K562 (cell line): ENCODE measurements at regions not wholly inside any gene's neighbourhood (a gene's known extent, or its start where the extent isn't known, plus 50 kb on each side); places are given as distances from the start of the nearest gene placed in this dataset.

ENCODE experiments used
- ATAC-seq: fragments of 200-7000 bp; cut with Tn5 transposase; 3 replicates; pipeline ENCODE4 v1.9.1; 2020; ENCODE audit warnings: moderate library complexity
- BruUV-seq: library from RNA; stranded (reverse); fragments of 400-500 nt; replicated peaks from 2 replicates; lab custom pipeline; 2021; lab: Mats Ljungman, UMichigan
- CTCF ChIA-PET: fragments of 300-600 bp; formaldehyde crosslinking; extraction: SDS; loops from one replicate; lab custom pipeline; 2021; ENCODE audit warnings: low intra/inter-chr PET ratio; lab: Yijun Ruan, JAX
- POLR2A ChIA-PET: fragments of 300-600, 350-650 bp; sonication (Branson Sonifier 250); formaldehyde crosslinking; extraction: SDS; loops from one replicate; lab custom pipeline; 2021; ENCODE audit warnings: antibody characterized with exemption, inconsistent platforms; lab: Yijun Ruan, JAX
- DNase-seq, 4 experiments: peaks; one replicate each; pipeline versions ENCODE4 v3.0.0 to v3.0.0-alpha.2; 2011 to 2018; ENCODE audit warnings: low spot score in 3 of 4, mixed read lengths in 3 of 4; ENCODE audit errors: extremely low read depth in 1 of 4
- FAIRE-seq: peaks from 2 replicates; lab custom pipeline; 2011; peaks lifted over from hg19 to GRCh38; lab: Jason Lieb, UNC
- H2AFZ ChIP-seq: 2 replicates; pipeline ENCODE4 v1.6.0; 2011; ENCODE audit warnings: low read depth, low read length, control low read depth, inconsistent platforms
- H3K27ac ChIP-seq: fragments of 200-600 bp; 3 replicates; pipeline ENCODE4 v1.8.0; 2011; ENCODE audit warnings: low read depth, mild to moderate bottlenecking, control low read depth, inconsistent platforms, low read length, moderate library complexity, mixed read lengths; ENCODE audit errors: extremely low read depth
- H3K27me3 ChIP-seq, 2 experiments: fragments of 300-600 bp in 1 of 2; 2 replicates in 1 of 2; 3 replicates in 1 of 2; pipeline versions ENCODE4 v1.6.0 to v1.8.0; 2011; ENCODE audit warnings: inconsistent platforms in 2 of 2, low read length in 2 of 2, mild to moderate bottlenecking in 1 of 2, mixed read lengths in 1 of 2, moderate library complexity in 1 of 2; ENCODE audit not compliant: control insufficient read depth in 2 of 2, insufficient read depth in 2 of 2
- H3K36me3 ChIP-seq: fragments of 300-600 bp; 3 replicates; pipeline ENCODE4 v1.8.0; 2011; ENCODE audit warnings: mild to moderate bottlenecking, low read length, inconsistent platforms; ENCODE audit not compliant: control insufficient read depth, insufficient read depth
- H3K4me1 ChIP-seq, 2 experiments: fragments of 200-600 bp in 1 of 2; replicated peaks in 1 of 2; 2 replicates in 1 of 2; 3 replicates in 1 of 2; pipeline versions ENCODE4 v1.5.1 to v1.8.0; 2011; ENCODE audit warnings: inconsistent platforms in 2 of 2, low read length in 2 of 2, mild to moderate bottlenecking in 1 of 2, mixed read lengths in 1 of 2, moderate library complexity in 1 of 2; ENCODE audit not compliant: control insufficient read depth in 2 of 2, insufficient read depth in 2 of 2
- H3K4me2 ChIP-seq: 2 replicates; pipeline ENCODE4 v1.6.1; 2011; ENCODE audit warnings: low read length, control low read depth, inconsistent platforms, mixed read lengths; ENCODE audit not compliant: insufficient read depth
- H3K4me3 ChIP-seq: fragments of 200-600 bp; sonication (generic), shearing (Covaris generic); 2 replicates; pipeline ENCODE4 v1.5.1; 2016; ENCODE audit warnings: control low read depth, inconsistent platforms
- H3K79me2 ChIP-seq: fragments of 200-600 bp; 3 replicates; pipeline ENCODE4 v1.8.0; 2011; ENCODE audit warnings: low read length, inconsistent platforms; ENCODE audit not compliant: control insufficient read depth, insufficient read depth
- H3K9ac ChIP-seq, 2 experiments: 2 replicates each; pipeline versions ENCODE4 v1.6.0 to v1.6.1; 2011; ENCODE audit warnings: low read depth in 2 of 2, low read length in 2 of 2, control low read depth in 1 of 2, inconsistent platforms in 1 of 2, mild to moderate bottlenecking in 1 of 2, mixed read lengths in 1 of 2; ENCODE audit not compliant: insufficient read depth in 1 of 2
- H3K9me1 ChIP-seq: one replicate; pipeline ENCODE4 v1.6.0; 2011; ENCODE audit warnings: inconsistent platforms, mild to moderate bottlenecking, low read length, moderate library complexity; ENCODE audit not compliant: control insufficient read depth, insufficient read depth
- H3K9me3 ChIP-seq: replicated peaks from 2 replicates; pipeline ENCODE4 v1.5.1; 2011; ENCODE audit warnings: low read depth, low read length, inconsistent platforms; ENCODE audit not compliant: control insufficient read depth, insufficient read depth
- H4K20me1 ChIP-seq: replicated peaks from 2 replicates; pipeline ENCODE4 v1.6.1; 2011; ENCODE audit warnings: low read length, inconsistent platforms, mixed read lengths; ENCODE audit not compliant: control insufficient read depth, insufficient read depth
- DMBX1 ChIP-seq: fragments of 250-450 bp; sonication (Bioruptor Pico); IDR thresholded peaks from 2 replicates; pipeline ENCODE4 v1.8.0; 2022; ENCODE audit warnings: inconsistent platforms, mild to moderate bottlenecking, moderate library complexity, borderline replicate concordance
- PHB2 ChIP-seq: fragments of 450-650 bp; IDR thresholded peaks from 2 replicates; pipeline ENCODE4 v1.6.1; 2017; ENCODE audit warnings: low read depth
- ZFP1 ChIP-seq: fragments of 450-650 bp; formaldehyde crosslinking; IDR thresholded peaks from 2 replicates; pipeline ENCODE4 v1.4.0; 2020; ENCODE audit warnings: mild to moderate bottlenecking, mixed read lengths
- ZNF165 ChIP-seq: fragments of 250-450 bp; sonication (Bioruptor Pico); IDR thresholded peaks from 2 replicates; pipeline ENCODE4 v1.4.0; 2020; ENCODE audit warnings: borderline replicate concordance
- ZNF57 ChIP-seq: fragments of 450-650 bp; formaldehyde crosslinking; IDR thresholded peaks from 2 replicates; pipeline ENCODE4 v1.4.0; 2020; ENCODE audit warnings: mild to moderate bottlenecking, moderate library complexity
- ZNF592 ChIP-seq: fragments of 450-650 bp; IDR thresholded peaks from 2 replicates; pipeline ENCODE4 v1.6.1; 2017; ENCODE audit warnings: antibody characterized with exemption, mild to moderate bottlenecking
- ZNF695 ChIP-seq: fragments of 450-650 bp; formaldehyde crosslinking; IDR thresholded peaks from 2 replicates; pipeline ENCODE4 v1.4.0; 2020; ENCODE audit warnings: mild to moderate bottlenecking, moderate library complexity
- ZNF740 ChIP-seq, 3 experiments: fragments of 200-800 bp in 1 of 3; sonication (Bioruptor generic) in 1 of 3; sonication (generic) in 1 of 3; formaldehyde crosslinking in 1 of 3; IDR thresholded peaks; 2 replicates each; pipeline versions ENCODE4 v1.6.1 to v1.8.0; 2016 to 2022; ENCODE audit warnings: mild to moderate bottlenecking in 2 of 3, missing compliant biosample characterization in 2 of 3, missing genetic modification characterization in 2 of 3, missing genetic modification reagents in 1 of 3
- in situ Hi-C: fragments of 300-500 bp; cut with MboI; formaldehyde crosslinking; loops from 4 replicates; pipeline ENCODE4 v1.15.0; 2018; ENCODE audit warnings: inconsistent platforms, mixed read lengths
- intact Hi-C: fragments of 100-400 bp; cut with micrococcal nuclease; formaldehyde crosslinking; loops from 2 replicates; pipeline ENCODE4 v1.14.2; 2022
- TF ChIP-seq, protein P1 (sequence below): fragments of 250-450 bp; sonication (Bioruptor Pico); IDR thresholded peaks from 2 replicates; pipeline ENCODE4 v1.5.0; 2021
- TF ChIP-seq, protein P2 (sequence below): fragments of 250-450 bp; sonication (Bioruptor Pico); IDR thresholded peaks from 2 replicates; pipeline ENCODE4 v1.5.0; 2021; ENCODE audit warnings: mild to moderate bottlenecking, moderate library complexity
- TF ChIP-seq, protein P3 (sequence below): fragments of 250-450 bp; sonication (Bioruptor Pico); IDR thresholded peaks from 2 replicates; pipeline ENCODE4 v1.5.0; 2021

GRCh38 chr6:50989123-50989522 lies 170.5 kb downstream of the TFAP2B start:
- in situ Hi-C loops, result no loop called here

More at GRCh38 chr6:50989123-50989522, 170.5 kb downstream of the TFAP2B start:
- Histone ChIP-seq H3K4me2 (no peak overlapping the region), H3K9me1 (no peaks in the 10 kb centered on the region), H2AFZ (no peak overlapping the region), H3K4me1 (peaks cover 0 to 13% of the 10 kb centered on the region in 2 experiments; a peak in 4 of 5 replicates), H3K27ac (no peak overlapping the region), H3K9ac (no peak overlapping the region), H3K79me2 (no peaks in the 10 kb centered on the region), H3K9me3 (no peaks in the 10 kb centered on the region), H3K36me3 (no peaks in the 10 kb centered on the region), H3K4me3 (no peak overlapping the region), H4K20me1 (no peaks in the 10 kb centered on the region), H3K27me3 (no peaks in the 10 kb centered on the region)
- POLR2A ChIA-PET, result interaction anchor here (0.8 kb wide), 1 partner anchor 13 kb away, joined by 4 read pairs; no protein-coding TSS in a partner anchor
- TF ChIP-seq, protein P1, sequence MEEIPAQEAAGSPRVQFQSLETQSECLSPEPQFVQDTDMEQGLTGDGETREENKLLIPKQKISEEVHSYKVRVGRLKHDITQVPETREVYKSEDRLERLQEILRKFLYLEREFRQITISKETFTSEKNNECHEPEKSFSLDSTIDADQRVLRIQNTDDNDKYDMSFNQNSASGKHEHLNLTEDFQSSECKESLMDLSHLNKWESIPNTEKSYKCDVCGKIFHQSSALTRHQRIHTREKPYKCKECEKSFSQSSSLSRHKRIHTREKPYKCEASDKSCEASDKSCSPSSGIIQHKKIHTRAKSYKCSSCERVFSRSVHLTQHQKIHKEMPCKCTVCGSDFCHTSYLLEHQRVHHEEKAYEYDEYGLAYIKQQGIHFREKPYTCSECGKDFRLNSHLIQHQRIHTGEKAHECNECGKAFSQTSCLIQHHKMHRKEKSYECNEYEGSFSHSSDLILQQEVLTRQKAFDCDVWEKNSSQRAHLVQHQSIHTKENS (CRISPR knock-in tag), result no peak
- no peak for TF ChIP-seq PHB2
- TF ChIP-seq ZNF57 (CRISPR knock-in tag), result no peak
- TF ChIP-seq, protein P2, sequence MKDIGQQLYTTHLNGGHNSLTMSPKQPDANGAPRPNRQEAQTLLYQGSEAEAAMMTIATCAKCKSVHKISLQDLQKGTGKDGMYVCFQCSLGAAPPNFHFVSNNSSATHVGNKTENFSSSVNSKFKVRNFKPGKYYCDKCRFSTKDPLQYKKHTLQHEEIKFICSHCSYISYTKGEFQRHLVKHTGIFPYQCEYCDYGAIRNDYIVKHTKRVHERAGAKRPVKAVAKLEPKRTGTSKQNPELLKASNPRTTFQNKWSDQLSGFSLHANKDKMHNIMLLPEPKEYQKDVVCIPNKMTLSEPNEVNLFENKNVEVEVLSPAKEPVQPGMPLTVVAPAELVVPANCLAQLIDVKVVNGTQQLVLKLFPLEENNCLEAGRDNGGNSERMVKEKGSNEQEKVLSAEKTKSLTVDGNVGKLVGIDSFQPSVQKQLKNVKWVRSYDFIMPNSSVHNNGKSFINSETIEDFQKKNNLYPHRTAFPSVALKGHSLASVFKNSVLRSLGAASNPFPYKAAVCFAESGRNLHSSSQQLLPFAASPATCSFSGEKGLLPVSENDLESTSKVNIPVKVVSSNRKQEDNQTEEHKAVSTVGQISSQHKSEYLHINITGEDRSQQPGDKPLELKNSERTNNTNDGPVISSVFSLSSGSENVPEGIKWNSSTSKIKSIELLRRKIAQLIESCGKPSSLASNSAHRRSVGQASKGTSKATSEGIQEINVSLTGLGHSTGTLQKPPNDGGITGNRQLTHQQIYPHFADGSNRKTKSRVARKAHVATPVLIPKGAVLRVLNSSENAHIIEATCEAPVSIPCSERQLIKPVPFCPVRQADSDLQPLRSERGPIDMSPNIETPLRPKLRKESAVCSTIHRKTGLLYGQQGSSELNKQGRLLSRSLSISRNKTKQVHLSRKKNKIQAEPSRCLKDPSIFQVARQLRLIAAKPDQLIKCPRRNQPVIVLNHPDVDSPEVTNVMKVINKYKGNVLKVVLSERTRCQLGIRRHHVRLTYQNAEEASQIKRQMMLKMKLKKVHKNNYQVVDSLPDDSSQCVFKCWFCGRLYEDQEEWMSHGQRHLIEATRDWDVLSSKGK (CRISPR knock-in tag), result no peak
- no peak for TF ChIP-seq ZNF695 (CRISPR knock-in tag)
- no peak for TF ChIP-seq ZNF740 (CRISPR knock-in tag; IDR thresholded peaks at IDR 0.05)
- no peak for TF ChIP-seq ZNF740 (tag; IDR thresholded peaks at IDR 0.05)
- TF ChIP-seq, protein P3, sequence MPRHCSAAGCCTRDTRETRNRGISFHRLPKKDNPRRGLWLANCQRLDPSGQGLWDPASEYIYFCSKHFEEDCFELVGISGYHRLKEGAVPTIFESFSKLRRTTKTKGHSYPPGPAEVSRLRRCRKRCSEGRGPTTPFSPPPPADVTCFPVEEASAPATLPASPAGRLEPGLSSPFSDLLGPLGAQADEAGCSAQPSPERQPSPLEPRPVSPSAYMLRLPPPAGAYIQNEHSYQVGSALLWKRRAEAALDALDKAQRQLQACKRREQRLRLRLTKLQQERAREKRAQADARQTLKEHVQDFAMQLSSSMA (CRISPR knock-in tag), result no peak
- no peak for TF ChIP-seq ZNF165 (CRISPR knock-in tag)
- no peak for TF ChIP-seq DMBX1 (CRISPR knock-in tag)
- TF ChIP-seq ZFP1 (CRISPR knock-in tag), result no peak
- no peak for TF ChIP-seq ZNF592
- ATAC-seq, result no peak
- intact Hi-C loops, result no loop called here
- no peak for FAIRE-seq
- CTCF ChIA-PET, result no interaction called here
- no peak for DNase-seq
- BruUV-seq, result no TSS peak
